GM23338 (cell line): ENCODE measurements at regions not wholly inside any gene's neighbourhood (a gene's known extent, or its start where the extent isn't known, plus 50 kb on each side); places are given as distances from the start of the nearest gene placed in this dataset.

Experiments used
- CREB1 ChIP-seq: fragments of 250-450 bp; sonication (Bioruptor Pico); IDR thresholded peaks from 2 replicates; pipeline ENCODE4 v1.5.0; 2020; ENCODE audit warnings: low read depth, mild to moderate bottlenecking, moderate library complexity
- EZH2 ChIP-seq: fragments of 200-600 bp; sonication (generic); IDR thresholded peaks from one replicate; pipeline ENCODE4 v1.8.0; 2017; ENCODE audit warnings: antibody characterized with exemption, mild to moderate bottlenecking, low read depth; ENCODE audit not compliant: unreplicated experiment
- EZH2phosphoT487 ChIP-seq: fragments of 200-600 bp; sonication (generic); IDR thresholded peaks from one replicate; pipeline ENCODE4 v1.8.1; 2018; ENCODE audit warnings: antibody characterized with exemption; ENCODE audit not compliant: unreplicated experiment
- JUNB ChIP-seq: IDR thresholded peaks from one replicate; pipeline ENCODE4 v1.6.1; 2016; ENCODE audit warnings: antibody characterized with exemption; ENCODE audit not compliant: unreplicated experiment
- POLR2AphosphoS5 ChIP-seq: IDR thresholded peaks from 2 replicates; pipeline ENCODE4 v1.6.1; 2016; ENCODE audit warnings: antibody characterized with exemption, low read depth
- STAT1 ChIP-seq: IDR thresholded peaks from one replicate; pipeline ENCODE4 v1.6.1; 2016; ENCODE audit warnings: antibody characterized with exemption; ENCODE audit not compliant: unreplicated experiment
- ZNF331 ChIP-seq: fragments of 250-450 bp; sonication (Bioruptor Pico); IDR thresholded peaks from 2 replicates; pipeline ENCODE4 v1.5.0; 2020; ENCODE audit warnings: low read depth, mild to moderate bottlenecking, moderate library complexity
- TF ChIP-seq, protein P1 (sequence below), 2 experiments: fragments of 200-600 bp in 1 of 2; sonication (generic) in 1 of 2; conservative IDR thresholded peaks; 2 replicates each; pipeline versions ENCODE4 v1.5.1 to v1.6.1; 2016 to 2017; ENCODE audit warnings: antibody characterized with exemption in 2 of 2, low read depth in 2 of 2, mild to moderate bottlenecking in 2 of 2, moderate library complexity in 1 of 2
- TF ChIP-seq, protein P2 (sequence below): IDR thresholded peaks from 2 replicates; pipeline ENCODE4 v1.6.1; 2016; ENCODE audit warnings: antibody characterized with exemption
- TF ChIP-seq, protein P3 (sequence below): IDR thresholded peaks from one replicate; pipeline ENCODE4 v1.6.1; 2018; ENCODE audit warnings: antibody characterized with exemption; ENCODE audit not compliant: unreplicated experiment

DNA sequence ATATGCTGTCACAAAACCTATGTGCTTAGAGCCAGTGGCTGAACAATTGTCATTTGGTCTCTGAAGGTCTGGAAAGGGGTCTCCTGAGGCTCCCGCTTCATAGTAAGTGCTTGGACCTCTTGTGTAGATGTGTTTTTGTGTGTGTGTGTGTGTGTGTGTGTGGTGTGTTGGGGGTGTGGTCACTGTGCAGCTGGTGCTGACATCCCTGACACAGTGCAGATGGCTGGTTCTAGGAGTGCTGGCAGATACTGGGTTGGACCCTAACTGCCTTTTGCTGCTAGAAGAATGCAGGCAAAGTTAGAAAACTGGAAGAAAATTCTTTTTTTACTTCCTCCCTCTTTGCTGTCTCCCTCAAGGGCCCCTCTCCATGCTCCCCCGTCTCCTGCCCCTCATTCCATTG is 1872.6 kb downstream of the ARAP2 start:
- TF ChIP-seq, protein P1, sequence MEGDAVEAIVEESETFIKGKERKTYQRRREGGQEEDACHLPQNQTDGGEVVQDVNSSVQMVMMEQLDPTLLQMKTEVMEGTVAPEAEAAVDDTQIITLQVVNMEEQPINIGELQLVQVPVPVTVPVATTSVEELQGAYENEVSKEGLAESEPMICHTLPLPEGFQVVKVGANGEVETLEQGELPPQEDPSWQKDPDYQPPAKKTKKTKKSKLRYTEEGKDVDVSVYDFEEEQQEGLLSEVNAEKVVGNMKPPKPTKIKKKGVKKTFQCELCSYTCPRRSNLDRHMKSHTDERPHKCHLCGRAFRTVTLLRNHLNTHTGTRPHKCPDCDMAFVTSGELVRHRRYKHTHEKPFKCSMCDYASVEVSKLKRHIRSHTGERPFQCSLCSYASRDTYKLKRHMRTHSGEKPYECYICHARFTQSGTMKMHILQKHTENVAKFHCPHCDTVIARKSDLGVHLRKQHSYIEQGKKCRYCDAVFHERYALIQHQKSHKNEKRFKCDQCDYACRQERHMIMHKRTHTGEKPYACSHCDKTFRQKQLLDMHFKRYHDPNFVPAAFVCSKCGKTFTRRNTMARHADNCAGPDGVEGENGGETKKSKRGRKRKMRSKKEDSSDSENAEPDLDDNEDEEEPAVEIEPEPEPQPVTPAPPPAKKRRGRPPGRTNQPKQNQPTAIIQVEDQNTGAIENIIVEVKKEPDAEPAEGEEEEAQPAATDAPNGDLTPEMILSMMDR (conservative IDR thresholded peaks at IDR 0.05; ENCODE audit: low read depth in 2 of 2), result no peak
- TF ChIP-seq, protein P2, sequence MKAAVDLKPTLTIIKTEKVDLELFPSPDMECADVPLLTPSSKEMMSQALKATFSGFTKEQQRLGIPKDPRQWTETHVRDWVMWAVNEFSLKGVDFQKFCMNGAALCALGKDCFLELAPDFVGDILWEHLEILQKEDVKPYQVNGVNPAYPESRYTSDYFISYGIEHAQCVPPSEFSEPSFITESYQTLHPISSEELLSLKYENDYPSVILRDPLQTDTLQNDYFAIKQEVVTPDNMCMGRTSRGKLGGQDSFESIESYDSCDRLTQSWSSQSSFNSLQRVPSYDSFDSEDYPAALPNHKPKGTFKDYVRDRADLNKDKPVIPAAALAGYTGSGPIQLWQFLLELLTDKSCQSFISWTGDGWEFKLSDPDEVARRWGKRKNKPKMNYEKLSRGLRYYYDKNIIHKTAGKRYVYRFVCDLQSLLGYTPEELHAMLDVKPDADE, result no peak
- TF ChIP-seq STAT1, result no peak
- TF ChIP-seq POLR2AphosphoS5, result no peak
- no peak for TF ChIP-seq EZH2
- no peak for TF ChIP-seq JUNB
- TF ChIP-seq EZH2phosphoT487, result no peak
- no peak for TF ChIP-seq CREB1 (CRISPR knock-in tag)
- TF ChIP-seq, protein P3, sequence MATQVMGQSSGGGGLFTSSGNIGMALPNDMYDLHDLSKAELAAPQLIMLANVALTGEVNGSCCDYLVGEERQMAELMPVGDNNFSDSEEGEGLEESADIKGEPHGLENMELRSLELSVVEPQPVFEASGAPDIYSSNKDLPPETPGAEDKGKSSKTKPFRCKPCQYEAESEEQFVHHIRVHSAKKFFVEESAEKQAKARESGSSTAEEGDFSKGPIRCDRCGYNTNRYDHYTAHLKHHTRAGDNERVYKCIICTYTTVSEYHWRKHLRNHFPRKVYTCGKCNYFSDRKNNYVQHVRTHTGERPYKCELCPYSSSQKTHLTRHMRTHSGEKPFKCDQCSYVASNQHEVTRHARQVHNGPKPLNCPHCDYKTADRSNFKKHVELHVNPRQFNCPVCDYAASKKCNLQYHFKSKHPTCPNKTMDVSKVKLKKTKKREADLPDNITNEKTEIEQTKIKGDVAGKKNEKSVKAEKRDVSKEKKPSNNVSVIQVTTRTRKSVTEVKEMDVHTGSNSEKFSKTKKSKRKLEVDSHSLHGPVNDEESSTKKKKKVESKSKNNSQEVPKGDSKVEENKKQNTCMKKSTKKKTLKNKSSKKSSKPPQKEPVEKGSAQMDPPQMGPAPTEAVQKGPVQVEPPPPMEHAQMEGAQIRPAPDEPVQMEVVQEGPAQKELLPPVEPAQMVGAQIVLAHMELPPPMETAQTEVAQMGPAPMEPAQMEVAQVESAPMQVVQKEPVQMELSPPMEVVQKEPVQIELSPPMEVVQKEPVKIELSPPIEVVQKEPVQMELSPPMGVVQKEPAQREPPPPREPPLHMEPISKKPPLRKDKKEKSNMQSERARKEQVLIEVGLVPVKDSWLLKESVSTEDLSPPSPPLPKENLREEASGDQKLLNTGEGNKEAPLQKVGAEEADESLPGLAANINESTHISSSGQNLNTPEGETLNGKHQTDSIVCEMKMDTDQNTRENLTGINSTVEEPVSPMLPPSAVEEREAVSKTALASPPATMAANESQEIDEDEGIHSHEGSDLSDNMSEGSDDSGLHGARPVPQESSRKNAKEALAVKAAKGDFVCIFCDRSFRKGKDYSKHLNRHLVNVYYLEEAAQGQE, result no peak
- TF ChIP-seq ZNF331 (CRISPR knock-in tag), result no peak
